ENCODE measurements at regions not wholly inside any gene's neighbourhood (a gene's known extent, or its start where the extent isn't known, plus 50 kb on each side); places are given as distances from the start of the nearest gene placed in this dataset.

GRCh38 chr1:194570476-194570875, 1384.1 kb upstream of the B3GALT2 start:
- no peak overlapping the region for H3K27ac Mint-ChIP-seq (ENCODE audit: unreplicated experiment)
- POLR2A ChIA-PET = no interaction called here
- Histone ChIP-seq H3K9me3 (no peaks in the 10 kb centered on the region), H3K27me3 (replicated peaks; ENCODE audit: control insufficient read depth, insufficient read depth, low read length) (no peaks in the 10 kb centered on the region), H3K36me3 (ENCODE audit: control insufficient read depth, insufficient read depth, low read length) (no peaks in the 10 kb centered on the region), H3K4me1 (no peaks in the 10 kb centered on the region), H3K4me3 (ENCODE audit: low read depth, low read length) (no peak overlapping the region)
- TF ChIP-seq CTCF (IDR thresholded peaks at IDR 0.05; ENCODE audit: insufficient read depth in 1 of 2, low read depth in 1 of 2, low read length in 1 of 2, severe bottlenecking in 1 of 2, unreplicated experiment in 1 of 2) = no peak
- no peak for DNase-seq
- BruUV-seq (replicated peaks) = no TSS peak
- CTCF ChIA-PET = no interaction called here
- intact Hi-C loops (cut with micrococcal nuclease; ENCODE audit: unreplicated experiment) = no loop called here
- H3K27me3 Mint-ChIP-seq (ENCODE audit: insufficient read depth, unreplicated experiment) = no peaks in the 10 kb centered on the region
- H3K9me3 Mint-ChIP-seq (ENCODE audit: unreplicated experiment) = no peaks in the 10 kb centered on the region
- no peak overlapping the region for H3K4me3 Mint-ChIP-seq (ENCODE audit: unreplicated experiment)
- no peaks in the 10 kb centered on the region for H3K36me3 Mint-ChIP-seq (ENCODE audit: insufficient read depth, unreplicated experiment)
- no peaks in the 10 kb centered on the region for H3K4me1 Mint-ChIP-seq (ENCODE audit: low read depth, unreplicated experiment)

GRCh38 chr1:194568610-194569009, 1382.2 kb upstream of the B3GALT2 start:
- POLR2A ChIA-PET = no interaction called here
- no peaks in the 10 kb centered on the region for H3K27me3 Mint-ChIP-seq (ENCODE audit: insufficient read depth, unreplicated experiment)
- H3K36me3 Mint-ChIP-seq (ENCODE audit: insufficient read depth, unreplicated experiment) = no peaks in the 10 kb centered on the region

GRCh38 chr1:194548071-194548470, 1361.7 kb upstream of the B3GALT2 start:
- Histone ChIP-seq H3K27me3 (replicated peaks; ENCODE audit: control insufficient read depth, insufficient read depth, low read length) (no peaks in the 10 kb centered on the region), H3K4me3 (ENCODE audit: low read depth, low read length) (no peak overlapping the region), H3K4me1 (no peaks in the 10 kb centered on the region), H3K9me3 (no peaks in the 10 kb centered on the region), H3K36me3 (ENCODE audit: control insufficient read depth, insufficient read depth, low read length) (no peaks in the 10 kb centered on the region)
- intact Hi-C loops (cut with micrococcal nuclease; ENCODE audit: unreplicated experiment) = no loop called here
- DNase-seq = no peak
- no peaks in the 10 kb centered on the region for H3K9me3 Mint-ChIP-seq (ENCODE audit: unreplicated experiment)
- POLR2A ChIA-PET = no interaction called here
- CTCF ChIA-PET = no interaction called here
- TF ChIP-seq CTCF (IDR thresholded peaks at IDR 0.05; ENCODE audit: insufficient read depth in 1 of 2, low read depth in 1 of 2, low read length in 1 of 2, severe bottlenecking in 1 of 2, unreplicated experiment in 1 of 2) = no peak
- no peaks in the 10 kb centered on the region for H3K4me1 Mint-ChIP-seq (ENCODE audit: low read depth, unreplicated experiment)
- no peak overlapping the region for H3K4me3 Mint-ChIP-seq (ENCODE audit: unreplicated experiment)
- no peaks in the 10 kb centered on the region for H3K27me3 Mint-ChIP-seq (ENCODE audit: insufficient read depth, unreplicated experiment)
- no TSS peak for BruUV-seq (replicated peaks)
- no peak overlapping the region for H3K27ac Mint-ChIP-seq (ENCODE audit: unreplicated experiment)
- no peaks in the 10 kb centered on the region for H3K36me3 Mint-ChIP-seq (ENCODE audit: insufficient read depth, unreplicated experiment)

More at GRCh38 chr1:194568610-194569009, 1382.2 kb upstream of the B3GALT2 start:
- CTCF ChIA-PET = no interaction called here
- H3K9me3 Mint-ChIP-seq (ENCODE audit: unreplicated experiment) = no peaks in the 10 kb centered on the region
- H3K9me3 ChIP-seq = no peaks in the 10 kb centered on the region
- H3K27ac Mint-ChIP-seq (ENCODE audit: unreplicated experiment) = no peak overlapping the region
- H3K36me3 ChIP-seq (ENCODE audit: control insufficient read depth, insufficient read depth, low read length) = no peaks in the 10 kb centered on the region
- H3K4me3 Mint-ChIP-seq (ENCODE audit: unreplicated experiment) = no peak overlapping the region
- H3K4me1 ChIP-seq = no peaks in the 10 kb centered on the region
- no peak for TF ChIP-seq CTCF (IDR thresholded peaks at IDR 0.05; ENCODE audit: insufficient read depth in 1 of 2, low read depth in 1 of 2, low read length in 1 of 2, severe bottlenecking in 1 of 2, unreplicated experiment in 1 of 2)
- DNase-seq = no peak
- H3K27me3 ChIP-seq (replicated peaks; ENCODE audit: control insufficient read depth, insufficient read depth, low read length) = no peaks in the 10 kb centered on the region
- no peaks in the 10 kb centered on the region for H3K4me1 Mint-ChIP-seq (ENCODE audit: low read depth, unreplicated experiment)
- no TSS peak for BruUV-seq (replicated peaks)
- intact Hi-C loops (cut with micrococcal nuclease; ENCODE audit: unreplicated experiment) = no loop called here
- H3K4me3 ChIP-seq (ENCODE audit: low read depth, low read length) = no peak overlapping the region
